NCI-H2107 (cell line): ENCODE measurements at regions not wholly inside any gene's neighbourhood (a gene's known extent, or its start where the extent isn't known, plus 50 kb on each side); places are given as distances from the start of the nearest gene placed in this dataset.

Experiments
- DNase-seq: peaks from one replicate; lab custom pipeline; 2025; lab: John Stamatoyannopoulos, UW

DNA sequence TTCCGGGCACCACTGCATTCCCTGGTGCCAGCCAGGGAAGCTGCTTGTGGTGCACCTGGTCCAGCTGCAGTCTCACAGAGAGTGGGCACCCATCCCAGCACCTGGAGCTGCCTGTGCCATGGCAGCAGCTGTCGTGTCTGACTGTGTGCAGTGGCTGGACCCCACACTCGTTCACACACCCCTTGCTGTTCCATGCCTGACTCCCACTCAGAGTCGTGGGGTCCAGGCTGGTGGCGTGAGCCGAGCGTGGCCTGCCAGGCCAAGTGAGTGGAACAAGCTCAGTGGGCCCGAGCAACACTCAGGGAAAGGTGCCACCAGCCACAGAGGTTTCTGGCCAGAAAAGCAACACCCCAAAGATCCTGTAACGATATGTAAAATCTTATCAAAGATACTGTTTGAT lies 97.2 kb upstream of the KCNK1 start:
- no peak for DNase-seq

GRCh38 chr1:233518344-233518743 lies 95.6 kb upstream of the KCNK1 start:
- DNase-seq: peak; percentile 13

DNA sequence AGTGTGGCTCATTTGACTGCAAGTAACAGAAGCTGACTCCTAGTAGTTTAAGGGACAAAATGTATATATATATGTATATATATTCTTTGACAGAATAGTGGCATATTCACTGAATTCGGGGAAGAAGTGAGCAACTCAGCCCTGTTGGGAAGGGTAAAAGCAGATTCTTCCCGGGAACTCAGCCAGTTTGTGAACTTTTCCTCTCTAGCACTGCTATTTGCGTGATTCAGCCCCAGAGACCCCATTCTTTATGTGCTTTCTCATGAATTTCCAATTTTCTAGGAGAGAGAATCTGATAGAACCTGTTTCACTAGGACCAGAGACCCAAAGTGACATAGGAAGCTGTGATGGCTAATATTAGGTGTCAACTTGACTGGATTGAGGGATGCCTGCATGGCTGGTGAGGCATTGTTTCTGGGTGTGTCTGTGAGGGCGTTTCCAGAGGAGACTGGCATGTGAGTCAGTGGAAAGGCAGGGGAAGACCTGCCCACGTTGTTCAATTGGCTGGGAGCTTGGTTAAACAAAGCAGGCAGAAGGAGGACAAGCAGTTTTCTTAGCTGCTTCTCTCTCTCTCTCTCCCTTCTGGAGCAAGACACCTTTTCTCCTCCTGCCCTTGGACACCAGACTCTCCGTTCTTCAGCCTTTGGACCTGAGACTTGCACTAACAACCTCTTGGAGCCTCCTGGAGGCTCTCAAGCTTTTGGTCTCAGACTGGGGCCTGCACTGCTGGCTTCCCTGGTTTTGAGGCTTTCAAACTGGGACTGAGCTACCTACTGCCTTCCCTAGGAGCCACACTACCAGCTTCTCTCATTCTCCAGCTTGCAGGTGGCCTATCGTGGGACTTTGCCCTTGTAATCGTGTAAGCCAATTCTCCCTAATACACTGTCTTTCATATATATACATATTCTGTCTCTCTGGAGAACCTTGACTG lies 93.4 kb upstream of the KCNK1 start:
- no peak for DNase-seq

- DNase-seq: no peak
Observed at GRCh38 chr1:233523047-233523446, 90.9 kb upstream of the KCNK1 start.

GRCh38 chr1:233527818-233528217 lies 86.1 kb upstream of the KCNK1 start:
- no peak for DNase-seq

GRCh38 chr1:233530665-233531386 lies 83.1 kb upstream of the KCNK1 start:
- DNase-seq: no peak

DNA sequence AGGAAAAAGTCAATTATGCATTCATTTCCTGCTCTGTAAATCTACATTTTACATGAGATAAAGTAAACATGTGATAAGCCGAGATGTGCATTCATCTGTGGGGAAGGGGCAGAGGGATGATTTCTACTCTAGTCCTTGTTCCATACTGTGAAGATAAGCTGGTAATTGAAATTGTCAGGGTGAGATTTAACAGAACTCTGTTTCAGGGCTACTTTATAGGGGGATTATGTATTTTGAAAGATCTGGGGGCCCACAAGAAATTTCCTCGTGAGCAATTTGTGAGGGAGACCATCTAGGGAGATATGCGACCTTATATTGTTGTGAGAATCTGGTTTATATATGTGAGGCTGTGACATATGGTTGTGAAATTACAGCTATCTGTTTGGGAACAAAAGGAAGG lies 73.1 kb upstream of the KCNK1 start:
- no peak for DNase-seq

DNA sequence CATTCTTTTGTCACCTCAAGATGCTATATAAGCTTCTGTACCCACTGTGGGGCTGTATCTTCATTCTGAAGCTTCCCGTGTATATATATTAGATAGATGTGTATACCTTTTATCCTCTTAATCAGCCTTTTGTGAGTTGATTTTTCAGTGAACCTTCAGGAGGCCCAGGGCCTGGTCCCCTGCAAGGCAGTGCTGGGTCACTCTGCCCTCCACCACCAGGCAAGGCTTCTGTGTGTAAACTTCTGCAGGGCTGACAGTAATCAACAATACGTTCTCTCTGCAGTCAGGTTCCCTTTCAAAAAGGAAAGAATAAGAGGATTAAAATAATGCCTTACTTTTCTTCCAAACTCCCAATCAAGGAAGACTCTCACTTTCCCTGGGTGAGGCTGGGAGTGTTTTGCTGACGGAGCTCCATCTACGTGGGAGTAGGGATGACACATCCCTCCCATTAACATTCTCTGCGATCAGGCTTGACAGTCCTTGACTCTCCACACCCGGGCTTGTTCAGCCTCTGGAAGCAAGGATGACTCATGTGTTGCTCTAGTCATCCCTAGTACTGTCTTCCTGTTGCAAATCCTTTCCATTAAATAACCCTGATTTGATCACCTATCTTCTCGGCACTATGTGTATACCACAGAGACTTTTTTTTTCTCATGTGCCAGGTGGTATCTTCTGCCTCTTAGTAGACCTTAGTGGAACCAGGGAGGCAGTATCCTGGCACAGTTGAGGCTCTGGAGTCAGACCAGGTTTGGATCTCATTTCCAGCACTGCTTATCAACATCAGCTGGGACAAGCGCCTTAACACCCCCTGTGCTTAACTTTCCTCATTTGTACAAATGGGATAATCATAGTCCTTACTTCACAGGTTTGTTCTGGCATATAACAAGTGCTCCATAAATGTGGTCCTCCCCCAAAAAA lies 70.3 kb upstream of the KCNK1 start:
- DNase-seq: no peak

DNA sequence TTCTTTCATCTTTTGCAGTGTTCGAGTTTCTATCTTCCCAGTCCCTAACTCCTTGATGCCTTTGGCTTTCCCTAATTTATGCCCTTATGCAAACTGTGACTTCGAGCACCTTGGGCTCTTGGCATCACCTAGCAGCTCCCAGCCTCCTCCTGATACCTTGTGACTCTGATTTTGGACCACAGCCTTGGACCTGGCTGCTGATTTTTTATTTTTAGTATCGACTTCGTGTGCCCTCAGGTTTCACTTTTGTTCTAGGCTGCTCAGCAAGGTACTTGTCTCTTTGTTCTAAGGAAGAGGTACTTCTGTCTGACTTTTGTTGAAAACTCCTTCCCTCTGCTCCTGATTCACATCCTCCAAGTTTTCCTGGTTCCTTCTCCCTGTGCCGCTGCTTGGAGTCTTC lies 69.6 kb upstream of the KCNK1 start:
- no peak for DNase-seq

- DNase-seq: no peak
Observed at GRCh38 chr1:233547726-233548125, 66.2 kb upstream of the KCNK1 start.

- DNase-seq: no peak
Observed at GRCh38 chr1:233549404-233549803, 64.5 kb upstream of the KCNK1 start.

- DNase-seq: no peak
Observed at GRCh38 chr1:233549917-233550316, 64.0 kb upstream of the KCNK1 start.

- DNase-seq: no peak
Observed at GRCh38 chr1:233554037-233554436, 59.9 kb upstream of the KCNK1 start.

DNA sequence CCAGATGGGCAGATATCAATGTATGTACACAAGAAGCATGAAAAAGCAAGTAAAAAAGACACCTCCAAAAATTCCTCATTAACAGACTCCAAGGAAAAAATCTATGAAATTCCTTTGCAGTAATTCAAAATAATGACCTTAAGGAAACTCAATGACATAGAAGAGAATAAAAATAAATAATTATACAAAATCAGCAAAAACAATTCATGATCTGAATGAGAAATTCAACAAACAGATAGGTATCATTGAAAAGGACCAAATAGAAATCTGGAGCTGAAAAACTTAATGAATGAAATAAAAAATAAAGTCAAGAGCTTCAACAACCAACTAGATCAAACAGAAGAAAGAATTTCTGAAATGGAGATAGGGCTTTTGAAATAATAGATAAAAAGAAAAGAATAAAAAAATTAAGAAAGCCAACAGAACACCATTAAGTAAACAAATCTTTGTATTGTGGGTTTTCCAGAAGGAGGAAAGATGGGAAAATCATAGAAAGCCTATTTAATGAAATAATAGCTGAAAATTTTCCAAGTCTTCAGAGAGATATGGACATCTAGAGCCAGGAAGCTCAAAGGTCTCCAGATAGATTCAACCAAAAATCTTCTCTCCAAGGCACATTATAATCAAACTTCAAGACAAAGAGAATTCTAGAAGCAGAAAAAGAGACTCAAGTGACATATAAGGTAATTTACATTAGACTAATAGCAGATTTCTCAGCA lies 52.0 kb upstream of the KCNK1 start:
- DNase-seq: no peak
